ENCODE measurements at regions not wholly inside any gene's neighbourhood (a gene's known extent, or its start where the extent isn't known, plus 50 kb on each side); places are given as distances from the start of the nearest gene placed in this dataset.

DNA sequence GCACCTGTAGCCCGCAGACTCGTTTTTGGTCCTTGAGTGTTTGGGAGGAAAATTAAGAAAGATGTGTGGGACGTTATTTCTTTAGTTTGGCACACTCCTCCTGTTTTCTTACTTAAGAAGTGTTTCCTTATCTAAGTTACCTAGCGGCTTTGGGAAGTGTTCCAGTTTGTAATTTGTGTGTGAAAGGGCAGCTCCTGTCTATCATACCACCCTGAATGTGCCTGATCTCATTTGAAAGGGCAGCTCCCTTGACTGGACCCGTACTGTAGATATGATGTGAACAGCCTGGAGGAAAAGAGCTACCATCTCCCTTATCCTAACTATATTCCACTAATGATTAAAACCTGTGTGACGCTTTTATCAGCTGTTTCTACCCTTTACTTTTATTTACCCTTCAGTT, 314.3 kb downstream of the CHRM3 start:
- Mint-ChIP-seq H3K4me3 (ENCODE audit: low read depth) (no peak overlapping the region), H3K36me3 (ENCODE audit: insufficient read depth) (no peaks in the 10 kb centered on the region), H3K27ac (no peak overlapping the region), H3K9me3 (ENCODE audit: low read depth) (peaks cover 7% of the 10 kb centered on the region), H3K27me3 (peaks cover 5% of the 10 kb centered on the region), H3K4me1 (ENCODE audit: low read depth) (no peaks in the 10 kb centered on the region)
- TF ChIP-seq, protein P1, sequence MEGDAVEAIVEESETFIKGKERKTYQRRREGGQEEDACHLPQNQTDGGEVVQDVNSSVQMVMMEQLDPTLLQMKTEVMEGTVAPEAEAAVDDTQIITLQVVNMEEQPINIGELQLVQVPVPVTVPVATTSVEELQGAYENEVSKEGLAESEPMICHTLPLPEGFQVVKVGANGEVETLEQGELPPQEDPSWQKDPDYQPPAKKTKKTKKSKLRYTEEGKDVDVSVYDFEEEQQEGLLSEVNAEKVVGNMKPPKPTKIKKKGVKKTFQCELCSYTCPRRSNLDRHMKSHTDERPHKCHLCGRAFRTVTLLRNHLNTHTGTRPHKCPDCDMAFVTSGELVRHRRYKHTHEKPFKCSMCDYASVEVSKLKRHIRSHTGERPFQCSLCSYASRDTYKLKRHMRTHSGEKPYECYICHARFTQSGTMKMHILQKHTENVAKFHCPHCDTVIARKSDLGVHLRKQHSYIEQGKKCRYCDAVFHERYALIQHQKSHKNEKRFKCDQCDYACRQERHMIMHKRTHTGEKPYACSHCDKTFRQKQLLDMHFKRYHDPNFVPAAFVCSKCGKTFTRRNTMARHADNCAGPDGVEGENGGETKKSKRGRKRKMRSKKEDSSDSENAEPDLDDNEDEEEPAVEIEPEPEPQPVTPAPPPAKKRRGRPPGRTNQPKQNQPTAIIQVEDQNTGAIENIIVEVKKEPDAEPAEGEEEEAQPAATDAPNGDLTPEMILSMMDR (IDR thresholded peaks at IDR 0.05; ENCODE audit: unreplicated experiment) = no peak
- DNase-seq (ENCODE audit: low spot score, unreplicated experiment) = no peak

DNA sequence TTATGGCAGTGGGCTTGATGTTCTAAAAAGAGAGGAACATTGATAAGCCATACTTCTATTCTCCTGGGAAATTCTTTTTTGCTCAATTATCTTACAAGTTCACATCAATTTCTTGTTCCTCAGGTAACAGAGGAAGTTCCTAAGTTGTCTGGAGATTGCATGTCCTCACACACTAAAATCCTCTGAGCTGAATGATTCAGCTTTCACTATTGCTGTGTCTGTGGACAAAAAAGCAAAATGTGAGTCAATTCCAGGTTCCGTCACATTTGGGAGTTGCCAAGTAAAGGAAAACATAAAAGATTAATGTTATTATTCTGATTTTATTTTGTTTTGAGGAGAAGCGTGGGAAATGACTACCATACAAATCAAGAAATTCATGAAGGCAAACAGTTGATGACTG, 316.7 kb downstream of the CHRM3 start:
- TF ChIP-seq, protein P1 (IDR thresholded peaks at IDR 0.05; ENCODE audit: unreplicated experiment) = no peak
- H3K4me3 Mint-ChIP-seq (ENCODE audit: low read depth) = no peak overlapping the region
- no peaks in the 10 kb centered on the region for H3K4me1 Mint-ChIP-seq (ENCODE audit: low read depth)
- peaks cover 5% of the 10 kb centered on the region for H3K27me3 Mint-ChIP-seq
- peaks cover 4% of the 10 kb centered on the region for H3K9me3 Mint-ChIP-seq (ENCODE audit: low read depth)
- no peak overlapping the region for H3K27ac Mint-ChIP-seq
- H3K36me3 Mint-ChIP-seq (ENCODE audit: insufficient read depth) = no peaks in the 10 kb centered on the region
- DNase-seq (ENCODE audit: low spot score, unreplicated experiment) = no peak

DNA sequence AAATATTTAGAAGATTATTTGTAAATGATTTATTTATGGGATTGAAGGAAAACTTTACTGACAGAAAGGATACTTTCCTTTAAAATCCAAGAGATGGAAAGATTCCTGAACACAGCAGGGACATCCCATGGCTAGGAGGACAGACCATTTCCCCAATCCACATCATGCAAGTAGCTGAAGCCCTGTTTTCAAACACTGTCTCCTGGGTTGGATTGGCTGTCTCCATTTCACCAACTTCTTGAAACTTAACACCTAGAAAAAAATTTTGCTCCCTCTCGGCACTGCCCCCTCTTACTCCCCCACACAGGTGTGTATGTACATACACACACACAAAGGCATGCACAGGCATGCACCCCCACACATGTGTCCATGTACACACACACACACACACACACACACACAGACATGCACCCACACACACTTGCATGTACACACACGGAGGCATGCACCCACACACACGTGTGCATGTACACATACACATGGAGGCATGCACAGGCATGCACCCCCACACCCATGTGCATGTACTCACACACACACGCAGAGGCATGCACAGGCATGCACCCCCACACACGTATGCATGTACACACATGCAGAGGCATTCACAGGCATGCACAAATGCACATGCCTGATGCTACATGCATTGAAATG, 320.0 kb downstream of the CHRM3 start:
- H3K36me3 Mint-ChIP-seq (ENCODE audit: insufficient read depth) = no peaks in the 10 kb centered on the region
- DNase-seq (ENCODE audit: low spot score, unreplicated experiment) = no peak
- peaks cover 4% of the 10 kb centered on the region for H3K27me3 Mint-ChIP-seq
- no peak overlapping the region for H3K27ac Mint-ChIP-seq
- no peak overlapping the region for H3K4me3 Mint-ChIP-seq (ENCODE audit: low read depth)
- H3K9me3 Mint-ChIP-seq (ENCODE audit: low read depth) = peaks cover 3% of the 10 kb centered on the region
- TF ChIP-seq, protein P1 (IDR thresholded peaks at IDR 0.05; ENCODE audit: unreplicated experiment) = no peak
- H3K4me1 Mint-ChIP-seq (ENCODE audit: low read depth) = no peaks in the 10 kb centered on the region

DNA sequence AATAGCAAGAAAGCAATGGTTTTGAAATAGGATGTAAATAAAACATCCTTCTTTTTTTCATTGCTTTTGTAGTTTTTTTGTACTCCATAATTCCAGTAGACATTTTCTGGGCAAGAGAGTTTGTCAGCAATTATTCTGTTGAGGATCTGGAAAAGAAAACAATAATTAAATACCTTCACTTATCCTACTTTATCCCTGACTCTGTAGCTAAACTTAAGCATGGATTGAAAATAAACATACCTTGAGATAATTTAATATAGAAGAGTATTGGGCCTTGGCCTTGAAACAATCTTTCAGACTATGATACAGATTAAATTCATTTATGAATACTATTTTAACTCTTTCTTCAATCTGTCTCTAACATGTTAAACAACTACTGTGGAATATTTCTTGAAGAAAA, 321.2 kb downstream of the CHRM3 start:
- Mint-ChIP-seq H3K4me1 (ENCODE audit: low read depth) (no peaks in the 10 kb centered on the region), H3K27me3 (no peaks in the 10 kb centered on the region), H3K27ac (no peak overlapping the region), H3K4me3 (ENCODE audit: low read depth) (no peak overlapping the region), H3K9me3 (ENCODE audit: low read depth) (no peaks in the 10 kb centered on the region), H3K36me3 (ENCODE audit: insufficient read depth) (no peaks in the 10 kb centered on the region)
- DNase-seq (ENCODE audit: low spot score, unreplicated experiment) = no peak
- TF ChIP-seq, protein P1 (IDR thresholded peaks at IDR 0.05; ENCODE audit: unreplicated experiment) = no peak

DNA sequence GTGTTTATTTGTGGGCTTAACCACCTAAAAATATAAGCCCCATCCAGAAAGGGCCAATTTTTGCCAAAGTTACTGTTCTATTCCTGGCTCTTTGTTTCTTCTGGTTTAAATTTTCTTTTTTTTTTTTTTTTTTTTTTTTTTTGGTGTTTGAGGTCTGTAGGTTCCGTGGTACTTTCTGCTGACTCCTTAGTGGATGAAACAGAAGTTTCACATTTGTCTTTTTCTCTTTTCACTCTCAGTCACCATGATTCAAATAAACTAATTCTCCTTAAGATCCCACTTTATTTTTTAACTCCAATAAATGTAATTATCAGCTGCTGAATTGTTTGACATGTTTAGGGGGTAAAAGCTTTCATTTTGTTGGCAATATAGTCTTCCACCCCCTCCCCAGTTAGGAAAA, 322.3 kb downstream of the CHRM3 start:
- H3K27me3 Mint-ChIP-seq = no peaks in the 10 kb centered on the region
- TF ChIP-seq, protein P1 (IDR thresholded peaks at IDR 0.05; ENCODE audit: unreplicated experiment) = no peak
- DNase-seq (ENCODE audit: low spot score, unreplicated experiment) = no peak
- H3K4me3 Mint-ChIP-seq (ENCODE audit: low read depth) = no peak overlapping the region
- no peak overlapping the region for H3K27ac Mint-ChIP-seq
- H3K4me1 Mint-ChIP-seq (ENCODE audit: low read depth) = no peaks in the 10 kb centered on the region
- no peaks in the 10 kb centered on the region for H3K36me3 Mint-ChIP-seq (ENCODE audit: insufficient read depth)
- no peaks in the 10 kb centered on the region for H3K9me3 Mint-ChIP-seq (ENCODE audit: low read depth)
